ENCODE measurements at regions not wholly inside any gene's neighbourhood (a gene's known extent, or its start where the extent isn't known, plus 50 kb on each side); places are given as distances from the start of the nearest gene placed in this dataset.

DNA sequence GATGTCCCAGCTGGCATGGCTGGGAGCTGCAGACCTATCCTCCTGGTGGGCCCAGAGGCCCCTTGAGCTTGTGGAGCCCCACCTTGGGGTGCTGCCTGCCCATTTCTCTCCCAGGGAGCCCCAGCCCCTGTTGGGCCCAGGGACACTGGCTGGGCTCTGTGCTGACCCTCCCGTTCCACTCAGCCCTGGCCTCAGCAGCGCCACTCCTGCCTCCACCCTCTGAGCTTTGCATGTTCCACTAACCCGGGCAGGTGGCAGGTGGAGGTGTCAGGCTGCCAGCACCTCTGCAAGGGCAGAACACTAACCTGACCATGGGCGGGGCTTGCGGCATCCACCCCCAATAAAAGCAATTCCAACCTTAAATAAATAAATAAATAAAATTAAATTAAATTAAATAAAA lies 299.2 kb downstream of the LRIG3 start:
- no peaks in the 10 kb centered on the region for H3K36me3 ChIP-seq
- no peak overlapping the region for H3K27ac ChIP-seq
- no peak for DNase-seq
- TF ChIP-seq POLR2A (IDR thresholded peaks at IDR 0.05) (no peak), POLR2AphosphoS5 (IDR thresholded peaks at IDR 0.05) (no peak)
- intact Hi-C loops (cut with DNase I; ENCODE audit: low total_unique reads) = no loop called here
- peaks cover 0 to 15% (median 0%) of the 10 kb centered on the region in 8 donors for H3K9me3 ChIP-seq
- no peaks in the 10 kb centered on the region for H3K4me1 ChIP-seq
- H3K4me3 ChIP-seq = no peak overlapping the region
- H3K27me3 ChIP-seq (replicated peaks in 1 of 7) = no peaks in the 10 kb centered on the region
- WGBS, 5 donors = 87 to 94% (median 91%) methylated on average over 5 of the region's 5 CpGs

DNA sequence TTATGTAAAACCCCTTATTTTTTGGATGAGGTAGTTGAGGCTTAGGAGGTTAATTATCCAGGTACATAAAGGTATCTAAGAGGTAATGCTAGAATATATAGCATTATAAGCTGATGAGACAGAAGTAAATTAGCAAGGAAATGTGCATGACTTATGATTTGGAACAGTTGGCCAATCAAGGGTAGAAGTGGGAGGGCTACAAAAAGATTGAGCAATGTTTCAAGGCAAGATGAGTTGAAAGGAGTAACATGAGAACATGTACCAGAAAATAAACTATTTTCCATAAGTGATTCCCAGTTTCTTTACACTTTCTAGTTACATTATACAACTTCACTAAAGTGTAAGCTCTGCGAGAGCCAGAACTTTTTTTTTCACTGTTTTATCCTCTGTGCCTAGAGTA lies 290.9 kb downstream of the LRIG3 start:
- intact Hi-C loops (cut with DNase I; ENCODE audit: low total_unique reads) = no loop called here
- Histone ChIP-seq H3K9me3 (peaks cover 0 to 30% (median 15%) of the 10 kb centered on the region in 8 donors), H3K27ac (no peak overlapping the region), H3K4me3 (no peak overlapping the region), H3K4me1 (no peaks in the 10 kb centered on the region), H3K27me3 (replicated peaks in 1 of 7) (no peaks in the 10 kb centered on the region), H3K36me3 (no peaks in the 10 kb centered on the region)
- WGBS, 5 donors = 88 to 94% (median 93%) methylated on average over 1 of the region's 1 CpG
- DNase-seq = no peak
- TF ChIP-seq POLR2AphosphoS5 (IDR thresholded peaks at IDR 0.05) (no peak), POLR2A (IDR thresholded peaks at IDR 0.05) (no peak)
- TF ChIP-seq, protein P1, sequence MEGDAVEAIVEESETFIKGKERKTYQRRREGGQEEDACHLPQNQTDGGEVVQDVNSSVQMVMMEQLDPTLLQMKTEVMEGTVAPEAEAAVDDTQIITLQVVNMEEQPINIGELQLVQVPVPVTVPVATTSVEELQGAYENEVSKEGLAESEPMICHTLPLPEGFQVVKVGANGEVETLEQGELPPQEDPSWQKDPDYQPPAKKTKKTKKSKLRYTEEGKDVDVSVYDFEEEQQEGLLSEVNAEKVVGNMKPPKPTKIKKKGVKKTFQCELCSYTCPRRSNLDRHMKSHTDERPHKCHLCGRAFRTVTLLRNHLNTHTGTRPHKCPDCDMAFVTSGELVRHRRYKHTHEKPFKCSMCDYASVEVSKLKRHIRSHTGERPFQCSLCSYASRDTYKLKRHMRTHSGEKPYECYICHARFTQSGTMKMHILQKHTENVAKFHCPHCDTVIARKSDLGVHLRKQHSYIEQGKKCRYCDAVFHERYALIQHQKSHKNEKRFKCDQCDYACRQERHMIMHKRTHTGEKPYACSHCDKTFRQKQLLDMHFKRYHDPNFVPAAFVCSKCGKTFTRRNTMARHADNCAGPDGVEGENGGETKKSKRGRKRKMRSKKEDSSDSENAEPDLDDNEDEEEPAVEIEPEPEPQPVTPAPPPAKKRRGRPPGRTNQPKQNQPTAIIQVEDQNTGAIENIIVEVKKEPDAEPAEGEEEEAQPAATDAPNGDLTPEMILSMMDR (IDR thresholded peaks at IDR 0.05 in 8 of 11, conservative IDR thresholded peaks at IDR 0.05 in 3 of 11) = no peak

DNA sequence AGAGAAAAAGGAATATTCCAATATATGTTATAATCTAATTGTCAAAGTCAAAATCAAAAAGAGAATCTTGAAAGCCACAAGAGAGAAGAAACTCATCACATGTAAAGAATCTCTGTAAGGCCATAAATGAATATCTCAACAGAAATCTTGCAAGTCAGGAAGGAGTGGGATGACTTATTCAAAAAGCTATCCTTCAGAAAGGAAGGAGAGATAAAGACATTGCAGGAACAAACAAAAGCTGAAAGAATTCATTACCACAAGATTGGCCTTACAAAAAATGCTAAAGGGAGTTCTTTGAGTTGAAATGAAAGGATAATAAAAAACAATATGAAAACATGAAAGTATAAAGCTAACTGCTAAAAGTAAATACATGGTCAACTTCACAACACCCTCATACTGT lies 286.8 kb downstream of the LRIG3 start:
- intact Hi-C loops (cut with DNase I; ENCODE audit: low total_unique reads) = no loop called here
- no peaks in the 10 kb centered on the region for H3K36me3 ChIP-seq
- DNase-seq = no peak
- H3K27ac ChIP-seq = no peak overlapping the region
- no peaks in the 10 kb centered on the region for H3K4me1 ChIP-seq
- peaks cover 0 to 36% (median 14%) of the 10 kb centered on the region in 8 donors for H3K9me3 ChIP-seq
- H3K4me3 ChIP-seq = no peak overlapping the region
- no peaks in the 10 kb centered on the region for H3K27me3 ChIP-seq (replicated peaks in 1 of 7)
- TF ChIP-seq, protein P1 (IDR thresholded peaks at IDR 0.05 in 8 of 11, conservative IDR thresholded peaks at IDR 0.05 in 3 of 11) = no peak
- TF ChIP-seq POLR2AphosphoS5 (IDR thresholded peaks at IDR 0.05) (no peak), POLR2A (IDR thresholded peaks at IDR 0.05) (no peak)

DNA sequence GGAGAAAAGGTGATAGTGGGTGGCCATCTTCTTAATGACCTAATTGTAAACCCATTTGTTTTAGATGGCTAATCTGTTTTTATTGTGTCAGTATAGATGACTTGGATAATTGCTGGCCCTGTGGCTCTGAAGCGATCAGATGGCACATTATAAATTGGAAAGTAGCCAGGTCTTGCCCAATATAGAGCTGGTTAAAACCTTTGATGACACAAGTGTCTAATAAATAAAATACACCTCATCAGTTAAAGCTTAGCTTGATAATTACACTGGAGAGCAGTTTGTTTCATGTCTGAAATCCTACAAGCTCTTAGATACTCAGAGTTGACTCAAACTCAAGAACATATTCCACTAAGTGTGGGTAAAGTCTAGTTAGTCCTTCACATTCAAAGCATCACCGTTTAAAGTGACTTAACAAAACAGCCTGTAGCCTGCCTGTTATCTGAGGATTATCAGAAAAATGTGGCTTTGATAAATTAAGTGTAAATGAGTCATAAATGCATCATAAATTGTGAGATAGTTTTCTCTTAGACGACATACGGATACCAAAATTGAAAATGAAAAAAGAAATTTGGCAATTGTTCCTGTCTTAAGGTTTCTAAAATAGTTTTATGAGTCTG lies 280.9 kb downstream of the LRIG3 start:
- no peaks in the 10 kb centered on the region for H3K4me1 ChIP-seq
- no peaks in the 10 kb centered on the region for H3K36me3 ChIP-seq
- no peak overlapping the region for H3K4me3 ChIP-seq
- H3K9me3 ChIP-seq = peaks cover 0 to 12% (median 2%) of the 10 kb centered on the region in 8 donors
- TF ChIP-seq POLR2A (IDR thresholded peaks at IDR 0.05) (no peak), POLR2AphosphoS5 (IDR thresholded peaks at IDR 0.05) (no peak)
- TF ChIP-seq, protein P1 (IDR thresholded peaks at IDR 0.05 in 8 of 11, conservative IDR thresholded peaks at IDR 0.05 in 3 of 11) = no peak
- WGBS, 5 donors = 64 to 75% (median 71%) methylated on average over 4 of the region's 4 CpGs
- H3K27me3 ChIP-seq (replicated peaks in 1 of 7) = no peaks in the 10 kb centered on the region
- DNase-seq = no peak
- intact Hi-C loops (cut with DNase I; ENCODE audit: low total_unique reads) = no loop called here
- H3K27ac ChIP-seq = no peak overlapping the region

All from spleen (tissue), 11 donors.